ENCODE measurements at regions not wholly inside any gene's neighbourhood (a gene's known extent, or its start where the extent isn't known, plus 50 kb on each side); places are given as distances from the start of the nearest gene placed in this dataset.

GRCh38 chr10:47230957-47231356, 69.0 kb upstream of the GDF10 start:
- no peak overlapping the region for H3K9ac ChIP-seq (ENCODE audit: low read length)
- TF ChIP-seq POLR2AphosphoS5 (IDR thresholded peaks at IDR 0.05), result no peak
- TF ChIP-seq TAF1 (IDR thresholded peaks at IDR 0.05; ENCODE audit: low read depth), result no peak
- TF ChIP-seq RAD21 (conservative IDR thresholded peaks at IDR 0.05), result no peak
- TF ChIP-seq EZH2 (IDR thresholded peaks at IDR 0.05; ENCODE audit: borderline replicate concordance, insufficient read depth, low read length, poor library complexity, severe bottlenecking), result no peak
- TF ChIP-seq CTCF (IDR thresholded peaks at IDR 0.05; ENCODE audit: poor library complexity, severe bottlenecking), result no peak
- TF ChIP-seq MXI1 (conservative IDR thresholded peaks at IDR 0.05; ENCODE audit: poor library complexity, severe bottlenecking), result no peak
- TF ChIP-seq EP300 (conservative IDR thresholded peaks at IDR 0.05; ENCODE audit: poor library complexity, severe bottlenecking), result no peak
- TF ChIP-seq REST (IDR thresholded peaks at IDR 0.05; ENCODE audit: borderline replicate concordance), result no peak
- TF ChIP-seq SMC3 (conservative IDR thresholded peaks at IDR 0.05; ENCODE audit: poor library complexity), result no peak
- H3K79me2 ChIP-seq (replicated peaks; ENCODE audit: insufficient read depth, low read length), result no peaks in the 10 kb centered on the region
- H3F3A ChIP-seq (ENCODE audit: insufficient read depth, low read length, poor library complexity, severe bottlenecking), result no peaks in the 10 kb centered on the region
- H3K9me3 ChIP-seq (ENCODE audit: low read length), result no peaks in the 10 kb centered on the region
- H2AFZ ChIP-seq (ENCODE audit: low read depth, low read length), result no peak overlapping the region
- H3K27me3 ChIP-seq (ENCODE audit: insufficient read depth, low read depth, low read length), result no peaks in the 10 kb centered on the region
- no peak overlapping the region for H3K4me2 ChIP-seq (ENCODE audit: low read length)
- H3K36me3 ChIP-seq (ENCODE audit: insufficient read depth, low read length), result no peaks in the 10 kb centered on the region
- H3K9me2 ChIP-seq (ENCODE audit: insufficient read depth, low read length), result no peaks in the 10 kb centered on the region
- no peak overlapping the region for H3K27ac ChIP-seq (ENCODE audit: low read length)
- no peaks in the 10 kb centered on the region for H4K20me1 ChIP-seq (ENCODE audit: insufficient read depth)
- no peak overlapping the region for H3K4me3 ChIP-seq (ENCODE audit: low read length)

GRCh38 chr10:47231414-47231813, 68.6 kb upstream of the GDF10 start:
- no peaks in the 10 kb centered on the region for H3K9me3 ChIP-seq (ENCODE audit: low read length)
- no peaks in the 10 kb centered on the region for H3K36me3 ChIP-seq (ENCODE audit: insufficient read depth, low read length)
- H3K4me2 ChIP-seq (ENCODE audit: low read length), result no peak overlapping the region
- H4K20me1 ChIP-seq (ENCODE audit: insufficient read depth), result no peaks in the 10 kb centered on the region
- no peak overlapping the region for H3K9ac ChIP-seq (ENCODE audit: low read length)
- H2AFZ ChIP-seq (ENCODE audit: low read depth, low read length), result no peak overlapping the region
- TF ChIP-seq CTCF (IDR thresholded peaks at IDR 0.05; ENCODE audit: poor library complexity, severe bottlenecking), result no peak
- TF ChIP-seq SMC3 (conservative IDR thresholded peaks at IDR 0.05; ENCODE audit: poor library complexity), result no peak
- TF ChIP-seq EP300 (conservative IDR thresholded peaks at IDR 0.05; ENCODE audit: poor library complexity, severe bottlenecking), result no peak
- TF ChIP-seq EZH2 (IDR thresholded peaks at IDR 0.05; ENCODE audit: borderline replicate concordance, insufficient read depth, low read length, poor library complexity, severe bottlenecking), result no peak
- TF ChIP-seq RAD21 (conservative IDR thresholded peaks at IDR 0.05), result no peak
- TF ChIP-seq MXI1 (conservative IDR thresholded peaks at IDR 0.05; ENCODE audit: poor library complexity, severe bottlenecking), result no peak
- TF ChIP-seq POLR2AphosphoS5 (IDR thresholded peaks at IDR 0.05), result no peak
- no peak for TF ChIP-seq REST (IDR thresholded peaks at IDR 0.05; ENCODE audit: borderline replicate concordance)
- no peak for TF ChIP-seq TAF1 (IDR thresholded peaks at IDR 0.05; ENCODE audit: low read depth)
- H3K79me2 ChIP-seq (replicated peaks; ENCODE audit: insufficient read depth, low read length), result no peaks in the 10 kb centered on the region
- no peaks in the 10 kb centered on the region for H3K9me2 ChIP-seq (ENCODE audit: insufficient read depth, low read length)
- H3K27me3 ChIP-seq (ENCODE audit: insufficient read depth, low read depth, low read length), result no peaks in the 10 kb centered on the region
- H3K27ac ChIP-seq (ENCODE audit: low read length), result no peak overlapping the region
- H3K4me3 ChIP-seq (ENCODE audit: low read length), result no peak overlapping the region
- no peaks in the 10 kb centered on the region for H3F3A ChIP-seq (ENCODE audit: insufficient read depth, low read length, poor library complexity, severe bottlenecking)

All from neural cell (in vitro differentiated cells).